ENCODE measurements at regions not wholly inside any gene's neighbourhood (a gene's known extent, or its start where the extent isn't known, plus 50 kb on each side); places are given as distances from the start of the nearest gene placed in this dataset.

DNA sequence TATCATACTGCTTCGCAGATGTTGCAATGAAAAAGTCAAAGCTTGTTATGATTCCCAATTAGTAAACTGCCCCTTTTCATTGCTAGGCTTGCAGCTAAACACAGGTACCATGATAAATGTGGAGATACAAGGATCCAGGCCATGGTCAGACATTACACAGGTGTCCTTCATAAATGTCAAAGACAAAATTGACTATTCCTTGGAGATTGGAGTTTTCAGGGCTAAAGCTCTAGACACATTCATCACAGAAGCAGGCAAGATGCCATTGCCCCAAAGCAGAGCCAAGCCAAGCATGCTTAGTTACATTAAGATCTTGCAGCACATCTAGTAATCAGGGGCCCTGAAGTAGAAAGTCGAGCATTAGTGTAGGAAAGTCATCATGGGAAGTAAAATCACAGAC lies 111.3 kb upstream of the INTU start:
- TF ChIP-seq POLR2A (IDR thresholded peaks at IDR 0.05; ENCODE audit: low read depth, low read length) (no peak), TCF12 (IDR thresholded peaks at IDR 0.05; ENCODE audit: low read depth, low read length) (no peak), SREBF1 (IDR thresholded peaks at IDR 0.05; ENCODE audit: low read length) (no peak), NFYB (IDR thresholded peaks at IDR 0.05; ENCODE audit: insufficient read depth, low read depth, low read length) (no peak), MXI1 (IDR thresholded peaks at IDR 0.05; ENCODE audit: low read depth, low read length) (no peak), SMAD1 (IDR thresholded peaks at IDR 0.05; ENCODE audit: low read depth, partially characterized antibody) (no peak), CEBPB (IDR thresholded peaks at IDR 0.05; ENCODE audit: borderline replicate concordance in 1 of 2, low read depth in 2 of 2, low read length in 2 of 2) (no peak)
- TF ChIP-seq, protein P1, sequence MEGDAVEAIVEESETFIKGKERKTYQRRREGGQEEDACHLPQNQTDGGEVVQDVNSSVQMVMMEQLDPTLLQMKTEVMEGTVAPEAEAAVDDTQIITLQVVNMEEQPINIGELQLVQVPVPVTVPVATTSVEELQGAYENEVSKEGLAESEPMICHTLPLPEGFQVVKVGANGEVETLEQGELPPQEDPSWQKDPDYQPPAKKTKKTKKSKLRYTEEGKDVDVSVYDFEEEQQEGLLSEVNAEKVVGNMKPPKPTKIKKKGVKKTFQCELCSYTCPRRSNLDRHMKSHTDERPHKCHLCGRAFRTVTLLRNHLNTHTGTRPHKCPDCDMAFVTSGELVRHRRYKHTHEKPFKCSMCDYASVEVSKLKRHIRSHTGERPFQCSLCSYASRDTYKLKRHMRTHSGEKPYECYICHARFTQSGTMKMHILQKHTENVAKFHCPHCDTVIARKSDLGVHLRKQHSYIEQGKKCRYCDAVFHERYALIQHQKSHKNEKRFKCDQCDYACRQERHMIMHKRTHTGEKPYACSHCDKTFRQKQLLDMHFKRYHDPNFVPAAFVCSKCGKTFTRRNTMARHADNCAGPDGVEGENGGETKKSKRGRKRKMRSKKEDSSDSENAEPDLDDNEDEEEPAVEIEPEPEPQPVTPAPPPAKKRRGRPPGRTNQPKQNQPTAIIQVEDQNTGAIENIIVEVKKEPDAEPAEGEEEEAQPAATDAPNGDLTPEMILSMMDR (IDR thresholded peaks at IDR 0.05 in 2 of 3, conservative IDR thresholded peaks at IDR 0.05 in 1 of 3; ENCODE audit: control insufficient read depth in 2 of 3, extremely low read depth in 1 of 3, insufficient read depth in 1 of 3, low read depth in 3 of 3, low read length in 3 of 3) = no peak
- TF ChIP-seq, protein P2, sequence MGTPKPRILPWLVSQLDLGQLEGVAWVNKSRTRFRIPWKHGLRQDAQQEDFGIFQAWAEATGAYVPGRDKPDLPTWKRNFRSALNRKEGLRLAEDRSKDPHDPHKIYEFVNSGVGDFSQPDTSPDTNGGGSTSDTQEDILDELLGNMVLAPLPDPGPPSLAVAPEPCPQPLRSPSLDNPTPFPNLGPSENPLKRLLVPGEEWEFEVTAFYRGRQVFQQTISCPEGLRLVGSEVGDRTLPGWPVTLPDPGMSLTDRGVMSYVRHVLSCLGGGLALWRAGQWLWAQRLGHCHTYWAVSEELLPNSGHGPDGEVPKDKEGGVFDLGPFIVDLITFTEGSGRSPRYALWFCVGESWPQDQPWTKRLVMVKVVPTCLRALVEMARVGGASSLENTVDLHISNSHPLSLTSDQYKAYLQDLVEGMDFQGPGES (IDR thresholded peaks at IDR 0.05) = no peak
- TF ChIP-seq, protein P3, sequence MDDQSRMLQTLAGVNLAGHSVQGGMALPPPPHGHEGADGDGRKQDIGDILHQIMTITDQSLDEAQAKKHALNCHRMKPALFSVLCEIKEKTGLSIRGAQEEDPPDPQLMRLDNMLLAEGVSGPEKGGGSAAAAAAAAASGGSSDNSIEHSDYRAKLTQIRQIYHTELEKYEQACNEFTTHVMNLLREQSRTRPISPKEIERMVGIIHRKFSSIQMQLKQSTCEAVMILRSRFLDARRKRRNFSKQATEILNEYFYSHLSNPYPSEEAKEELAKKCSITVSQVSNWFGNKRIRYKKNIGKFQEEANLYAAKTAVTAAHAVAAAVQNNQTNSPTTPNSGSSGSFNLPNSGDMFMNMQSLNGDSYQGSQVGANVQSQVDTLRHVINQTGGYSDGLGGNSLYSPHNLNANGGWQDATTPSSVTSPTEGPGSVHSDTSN (IDR thresholded peaks at IDR 0.05; ENCODE audit: insufficient replicate concordance, low read depth, low read length) = no peak
